Dedifferentiated amniotic fluid mesenchymal stem cell (primary cell): ENCODE measurements at regions not wholly inside any gene's neighbourhood (a gene's known extent, or its start where the extent isn't known, plus 50 kb on each side); places are given as distances from the start of the nearest gene placed in this dataset.
"Not testable (repeated sequence)": the region's sequence is repeated elsewhere in the genome, so short reads cannot be mapped to it uniquely, and the experiment has no call there.

Experiments used
- DNase-seq: peaks from one replicate; pipeline ENCODE4 v3.0.0-alpha.2; 2016; ENCODE audit errors: extremely low spot score

- no peak for DNase-seq
Measured at GRCh38 chr20:57977569-57977968, 250.9 kb downstream of the ANKRD60 start.

GRCh38 chr20:57977141-57977540 is 251.3 kb downstream of the ANKRD60 start:
- no peak for DNase-seq

- no peak for DNase-seq
Measured at GRCh38 chr20:57974863-57975262, 253.6 kb downstream of the ANKRD60 start.

GRCh38 chr20:57973886-57974285 is 254.6 kb downstream of the ANKRD60 start:
- DNase-seq, result no peak

- not testable (repeated sequence) for DNase-seq
Measured at GRCh38 chr20:57971583-57971982, 256.9 kb downstream of the ANKRD60 start.

GRCh38 chr20:57970856-57971255 is 257.6 kb downstream of the ANKRD60 start:
- DNase-seq, result no peak

- DNase-seq, result no peak
Measured at GRCh38 chr20:57970116-57970515, 258.3 kb downstream of the ANKRD60 start.

- no peak for DNase-seq
Measured at GRCh38 chr20:57968120-57968519, 258.3 kb upstream of the PMEPA1 start.

GRCh38 chr20:57967364-57967763 is 257.5 kb upstream of the PMEPA1 start:
- no peak for DNase-seq

- DNase-seq, result no peak
Measured at GRCh38 chr20:57966620-57967019, 256.8 kb upstream of the PMEPA1 start.

- no peak for DNase-seq
Measured at GRCh38 chr20:57965441-57965840, 255.6 kb upstream of the PMEPA1 start.

GRCh38 chr20:57964011-57964862 is 254.4 kb upstream of the PMEPA1 start:
- DNase-seq, result no peak

- no peak for DNase-seq
Measured at GRCh38 chr20:57960803-57961575, 251.2 kb upstream of the PMEPA1 start.

GRCh38 chr20:57959589-57959988 is 249.8 kb upstream of the PMEPA1 start:
- DNase-seq, result no peak

- DNase-seq, result no peak
Measured at GRCh38 chr20:57959018-57959417, 249.2 kb upstream of the PMEPA1 start.

GRCh38 chr20:57958050-57958420 is 248.2 kb upstream of the PMEPA1 start:
- DNase-seq, result no peak

GRCh38 chr20:57957411-57958049 is 247.7 kb upstream of the PMEPA1 start:
- DNase-seq, result no peak

GRCh38 chr20:57953638-57954037 is 243.8 kb upstream of the PMEPA1 start:
- DNase-seq, result peak; percentile 34

GRCh38 chr20:57952136-57952535 is 242.3 kb upstream of the PMEPA1 start:
- no peak for DNase-seq

GRCh38 chr20:57951549-57951948 is 241.7 kb upstream of the PMEPA1 start:
- DNase-seq, result no peak

- no peak for DNase-seq
Measured at GRCh38 chr20:57950764-57951485, 241.1 kb upstream of the PMEPA1 start.
